22Rv1 (cell line): ENCODE measurements at regions not wholly inside any gene's neighbourhood (a gene's known extent, or its start where the extent isn't known, plus 50 kb on each side); places are given as distances from the start of the nearest gene placed in this dataset.

Experiments
- H3K27ac ChIP-seq: fragments of 450-650 bp; 2 replicates; pipeline ENCODE4 v1.5.1; 2017
- ZFX ChIP-seq: fragments of 450-650 bp; IDR thresholded peaks from 2 replicates; pipeline ENCODE4 v1.6.1; 2017; ENCODE audit warnings: antibody characterized with exemption, borderline replicate concordance
- TF ChIP-seq, protein P1 (sequence below): fragments of 450-650 bp; IDR thresholded peaks from 2 replicates; pipeline ENCODE4 v1.5.1; 2017; ENCODE audit warnings: mild to moderate bottlenecking

DNA sequence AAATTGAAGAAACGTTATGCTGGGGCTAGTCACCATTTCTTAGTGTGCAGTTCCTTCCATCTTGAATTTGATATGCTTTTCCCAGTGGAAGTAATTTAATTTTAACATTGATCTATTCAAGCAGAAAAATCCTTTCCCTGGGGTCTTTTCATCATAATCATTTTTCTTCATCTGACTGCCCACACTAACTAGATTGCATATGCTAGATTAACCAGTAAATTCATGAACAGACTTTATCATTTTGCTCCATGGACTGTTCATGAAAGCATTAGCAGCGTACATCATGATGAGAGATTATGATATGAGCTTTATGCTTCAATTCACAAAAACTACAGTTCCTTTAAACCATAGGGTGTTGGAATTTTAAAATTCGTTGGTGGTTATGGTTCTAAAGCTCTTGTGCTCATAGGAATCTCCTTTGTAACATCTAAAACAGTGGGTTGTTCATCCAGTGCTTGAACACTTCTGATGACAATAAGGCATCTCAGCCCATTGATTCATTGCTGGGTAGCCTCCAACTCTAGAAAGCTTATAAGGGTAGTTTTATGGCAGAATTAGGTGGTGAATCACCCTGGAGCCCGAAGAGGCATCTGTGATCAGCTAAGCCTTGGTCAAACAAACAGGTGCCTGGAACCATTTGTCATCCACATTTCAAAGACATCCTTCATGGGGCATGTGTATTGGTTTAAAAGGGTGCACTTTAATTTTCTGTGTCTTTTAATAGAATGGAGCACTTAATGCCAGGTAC, 77.2 kb upstream of the NDUFV2 start:
- no peak overlapping the region for H3K27ac ChIP-seq

DNA sequence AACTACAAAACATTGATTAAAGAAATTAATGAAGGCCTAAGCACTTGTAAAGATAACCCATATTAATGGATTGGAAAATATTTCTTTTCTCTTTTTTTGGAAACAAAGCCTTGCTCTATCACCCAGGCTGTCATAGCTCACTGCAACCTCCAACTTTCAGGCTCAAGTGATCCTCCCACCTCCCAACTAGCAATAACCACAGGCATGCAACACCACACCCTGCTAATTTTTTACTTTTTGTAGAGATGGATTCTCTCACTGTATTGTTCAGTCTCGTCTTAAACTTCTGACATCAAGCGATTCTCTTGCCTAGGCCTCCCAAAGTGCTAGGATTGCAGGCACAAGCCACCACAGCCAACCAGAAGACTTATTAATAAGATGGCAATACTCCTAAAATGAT, 73.4 kb upstream of the NDUFV2 start:
- H3K27ac ChIP-seq = no peak overlapping the region
- no peak for TF ChIP-seq ZFX
- TF ChIP-seq, protein P1, sequence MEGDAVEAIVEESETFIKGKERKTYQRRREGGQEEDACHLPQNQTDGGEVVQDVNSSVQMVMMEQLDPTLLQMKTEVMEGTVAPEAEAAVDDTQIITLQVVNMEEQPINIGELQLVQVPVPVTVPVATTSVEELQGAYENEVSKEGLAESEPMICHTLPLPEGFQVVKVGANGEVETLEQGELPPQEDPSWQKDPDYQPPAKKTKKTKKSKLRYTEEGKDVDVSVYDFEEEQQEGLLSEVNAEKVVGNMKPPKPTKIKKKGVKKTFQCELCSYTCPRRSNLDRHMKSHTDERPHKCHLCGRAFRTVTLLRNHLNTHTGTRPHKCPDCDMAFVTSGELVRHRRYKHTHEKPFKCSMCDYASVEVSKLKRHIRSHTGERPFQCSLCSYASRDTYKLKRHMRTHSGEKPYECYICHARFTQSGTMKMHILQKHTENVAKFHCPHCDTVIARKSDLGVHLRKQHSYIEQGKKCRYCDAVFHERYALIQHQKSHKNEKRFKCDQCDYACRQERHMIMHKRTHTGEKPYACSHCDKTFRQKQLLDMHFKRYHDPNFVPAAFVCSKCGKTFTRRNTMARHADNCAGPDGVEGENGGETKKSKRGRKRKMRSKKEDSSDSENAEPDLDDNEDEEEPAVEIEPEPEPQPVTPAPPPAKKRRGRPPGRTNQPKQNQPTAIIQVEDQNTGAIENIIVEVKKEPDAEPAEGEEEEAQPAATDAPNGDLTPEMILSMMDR = no peak

More for the DNA sequence above, 77.2 kb upstream of the NDUFV2 start:
- TF ChIP-seq, protein P1 = no peak
- no peak for TF ChIP-seq ZFX

DNA sequence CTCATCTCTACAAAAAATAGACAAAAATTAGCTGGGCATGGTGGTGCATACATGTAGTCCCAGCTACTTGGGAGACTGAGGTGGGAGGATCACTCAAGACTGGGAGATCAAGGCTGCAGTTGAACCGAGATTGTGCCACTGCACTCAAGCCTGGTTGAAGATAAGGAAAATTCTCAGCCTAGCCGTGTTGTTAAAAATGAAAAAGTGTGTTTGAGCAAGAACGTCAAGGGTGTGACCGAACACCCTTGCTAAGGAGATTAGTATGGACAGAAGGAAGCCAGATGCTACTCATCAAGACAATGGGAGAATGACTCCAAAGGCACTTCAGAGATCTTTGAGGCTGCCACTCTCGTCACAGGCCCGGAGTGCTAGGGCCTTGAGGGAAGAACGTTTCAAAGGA, 70.0 kb upstream of the NDUFV2 start:
- TF ChIP-seq ZFX = no peak
- TF ChIP-seq, protein P1 = no peak
- H3K27ac ChIP-seq = no peak overlapping the region

DNA sequence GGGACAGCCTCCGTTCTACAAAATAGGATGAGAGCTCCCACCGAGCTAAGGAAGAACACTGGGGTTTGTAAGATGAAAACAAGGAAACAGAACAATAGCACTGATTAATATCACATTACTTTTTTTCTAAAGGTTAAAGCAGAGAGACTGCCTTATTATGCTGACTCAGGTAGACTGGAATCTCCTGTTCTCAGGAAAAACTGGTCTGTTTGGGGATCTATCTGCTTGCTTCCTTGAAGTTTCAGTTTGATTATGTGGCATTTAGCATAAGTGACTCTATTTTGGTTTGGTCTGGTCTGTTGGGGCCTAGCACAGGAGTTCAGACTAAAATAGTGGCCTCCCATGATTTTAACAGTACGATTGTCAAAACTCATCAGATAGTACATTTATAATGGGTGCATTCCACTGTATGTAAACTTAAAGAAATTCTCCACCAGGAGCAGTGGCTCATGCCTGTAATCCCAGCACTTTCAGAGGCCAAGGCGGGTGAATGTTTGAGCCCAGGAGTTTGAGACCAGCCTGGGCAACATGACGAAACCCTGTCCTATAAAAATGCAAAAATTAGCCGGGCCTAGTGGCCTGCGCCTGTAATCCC, 64.1 kb upstream of the NDUFV2 start:
- H3K27ac ChIP-seq = no peak overlapping the region
- TF ChIP-seq ZFX = no peak
- TF ChIP-seq, protein P1 = no peak

DNA sequence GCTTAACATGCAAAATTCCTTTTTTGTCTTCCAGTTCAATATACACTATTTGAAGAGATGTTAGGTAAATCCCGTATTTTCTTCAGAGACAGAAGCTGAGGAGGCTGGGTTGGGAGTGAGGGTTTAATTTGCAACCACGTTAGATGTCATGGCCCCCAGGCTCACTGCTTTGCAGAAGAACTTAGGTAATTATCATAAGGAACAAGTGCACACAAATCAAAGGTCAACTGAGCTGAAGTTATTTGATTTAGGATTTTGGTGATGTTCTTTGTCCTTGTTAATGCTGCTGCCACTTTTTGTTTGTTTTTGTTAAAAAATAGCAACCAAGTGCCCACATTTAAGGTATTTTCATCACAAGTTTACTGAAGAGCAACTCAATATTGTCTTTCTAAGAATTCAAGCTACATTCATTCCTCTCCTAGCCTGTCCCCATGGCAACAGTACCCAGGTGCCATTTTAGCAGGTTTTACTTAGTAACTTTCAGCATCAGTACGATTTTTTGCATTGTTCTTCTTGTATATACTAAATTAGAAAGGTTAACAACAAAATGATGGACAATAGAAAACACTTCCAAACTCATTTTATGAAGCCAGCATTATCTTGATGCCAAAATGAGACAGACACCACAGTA, 62.9 kb upstream of the NDUFV2 start:
- no peak overlapping the region for H3K27ac ChIP-seq
- TF ChIP-seq ZFX = no peak
- TF ChIP-seq, protein P1 = no peak

DNA sequence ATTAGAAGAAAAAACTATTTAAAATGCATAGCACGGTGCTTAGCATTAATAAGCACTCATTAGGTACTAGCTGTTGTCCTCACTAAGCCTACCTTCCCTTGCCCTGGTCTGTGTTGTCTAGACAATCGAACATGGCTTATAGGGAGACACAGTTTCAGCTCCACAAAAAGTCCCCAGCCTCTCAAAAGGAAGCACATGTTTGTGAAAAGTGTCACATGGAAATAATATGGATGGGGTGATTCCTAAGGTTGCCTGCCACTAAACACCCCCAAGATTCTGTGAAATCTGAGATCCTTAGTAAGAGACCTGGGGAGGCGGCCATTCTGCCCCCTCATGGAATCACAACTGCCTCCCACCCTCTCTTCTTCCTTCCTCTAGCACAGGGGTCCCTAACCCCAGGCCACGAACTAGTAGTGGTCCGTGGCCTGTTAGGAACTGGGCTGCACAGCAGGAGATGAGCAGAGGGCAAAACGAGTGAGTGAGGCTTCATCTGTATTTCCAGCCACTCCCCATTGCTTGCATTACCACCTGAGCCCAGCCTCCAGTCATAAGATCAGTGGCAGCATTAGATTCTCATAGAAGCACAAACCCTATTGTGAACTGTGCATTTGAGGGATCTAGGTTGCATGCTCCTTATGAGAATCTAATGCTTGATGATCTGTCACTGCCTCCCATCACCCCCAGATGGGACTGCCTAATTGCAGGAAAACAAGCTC, 59.6 kb upstream of the NDUFV2 start:
- H3K27ac ChIP-seq = no peak overlapping the region
- TF ChIP-seq ZFX = no peak
- TF ChIP-seq, protein P1 = no peak
